ENCODE measurements at regions not wholly inside any gene's neighbourhood (a gene's known extent, or its start where the extent isn't known, plus 50 kb on each side); places are given as distances from the start of the nearest gene placed in this dataset.
"Not testable (repeated sequence)": the region's sequence is repeated elsewhere in the genome, so short reads cannot be mapped to it uniquely, and the experiment has no call there.

- TF ChIP-seq REST (IDR thresholded peaks at IDR 0.05) (no peak), EP300 (IDR thresholded peaks at IDR 0.05) (no peak)
Measured at GRCh38 chr11:97691061-97691460, 1301.2 kb downstream of the JRKL start (continued).

DNA sequence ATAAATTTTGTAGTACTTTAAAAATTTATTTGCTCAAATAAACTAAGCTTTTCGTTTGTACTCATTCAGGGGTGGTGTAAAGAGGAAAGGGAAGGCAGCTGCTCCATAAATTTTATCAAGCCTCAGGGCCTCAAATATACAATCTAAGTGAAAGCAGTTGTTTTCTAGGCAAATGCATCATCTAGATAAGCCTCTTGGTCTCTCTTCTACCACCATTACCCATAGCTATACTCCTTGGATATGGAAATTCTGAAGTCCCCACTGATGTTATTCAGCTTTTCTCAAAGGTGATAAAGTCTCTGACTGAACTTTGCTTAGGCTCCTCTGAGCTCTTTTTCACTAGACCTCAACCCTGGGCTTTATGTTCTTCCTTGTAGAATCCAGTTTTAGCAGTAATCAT is 1313.1 kb downstream of the JRKL start:
- no peak for FAIRE-seq
- CTCF ChIA-PET: no interaction called here
- 0% methylated on average over 1 of the region's 1 CpG for WGBS (ENCODE audit: missing lambda C conversion rate)

DNA sequence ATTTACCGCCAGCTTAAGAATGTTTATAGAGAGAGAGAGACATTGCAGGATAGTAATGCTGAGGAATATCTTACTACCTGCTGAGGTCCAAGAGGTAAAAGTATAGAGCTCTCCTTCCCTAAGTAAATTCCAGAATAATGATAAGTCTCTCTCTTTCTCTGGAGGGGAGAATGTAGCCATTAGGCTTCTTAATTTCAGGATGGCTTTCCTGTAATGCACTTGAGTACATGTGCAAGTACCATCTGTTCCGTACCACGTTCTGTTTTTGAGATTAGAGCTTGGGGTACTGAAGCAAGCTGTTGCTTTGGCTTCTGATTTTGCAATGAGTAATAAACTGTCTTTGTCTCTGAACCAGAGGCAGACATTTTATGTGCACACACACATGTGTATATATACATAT is 1314.0 kb downstream of the JRKL start:
- ATAC-seq (no peak), FAIRE-seq (no peak)
- POLR2A ChIA-PET: no interaction called here

More for the DNA sequence above, 1313.1 kb downstream of the JRKL start:
- ATAC-seq (no peak), DNase-seq (ENCODE audit: low read depth in 1 of 2, low spot score in 1 of 2) (no peak)
- Histone ChIP-seq H3K4me1 (no peaks in the 10 kb centered on the region), H3K4me3 (no peak overlapping the region), H3K9me3 (no peaks in the 10 kb centered on the region), H3K27ac (no peak overlapping the region), H3K4me2 (no peak overlapping the region)
- POLR2A ChIA-PET: no interaction called here
- TF ChIP-seq EHMT2 (IDR thresholded peaks at IDR 0.05; ENCODE audit: low read depth) (no peak), RAD21 (conservative IDR thresholded peaks at IDR 0.05 in 1 of 2, IDR thresholded peaks at IDR 0.05 in 1 of 2) (no peak), SMC3 (IDR thresholded peaks at IDR 0.05) (no peak), GATA3 (IDR thresholded peaks at IDR 0.05; ENCODE audit: borderline replicate concordance) (no peak)

DNA sequence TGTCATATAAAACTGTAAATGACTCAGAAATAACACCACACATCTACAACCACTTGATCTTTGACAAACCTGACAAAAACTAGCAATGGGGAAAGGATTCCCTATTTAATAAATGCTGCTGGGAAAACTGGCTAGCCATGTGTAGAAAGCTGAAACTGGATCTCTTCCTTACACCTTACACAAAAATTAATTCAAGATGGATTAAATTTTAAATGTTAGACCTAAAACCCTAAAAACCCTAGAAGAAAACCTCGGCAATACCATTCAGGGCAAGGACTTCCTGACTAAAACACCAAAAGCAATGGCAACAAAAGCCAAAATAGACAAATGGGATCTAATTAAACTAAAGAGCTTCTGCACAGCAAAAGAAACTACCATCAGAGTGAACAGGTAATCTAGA is 1315.3 kb upstream of the CNTN5 start:
- H3K4me3 ChIP-seq; FAIRE-seq; DNase-seq (ENCODE audit: low read depth in 1 of 2, low spot score in 1 of 2); POLR2A ChIA-PET; H3K27ac ChIP-seq; H3K9me3 ChIP-seq; H3K4me1 ChIP-seq; H3K4me2 ChIP-seq; ATAC-seq: not testable (repeated sequence)
- CTCF ChIA-PET: interaction anchor here (1.4 kb wide), 1 partner anchor 9 kb away, joined by 3 read pairs; no protein-coding TSS in a partner anchor
- 5% methylated on average over 1 of the region's 1 CpG for WGBS (ENCODE audit: missing lambda C conversion rate)

More for the DNA sequence above, 1314.0 kb downstream of the JRKL start:
- Histone ChIP-seq H3K27ac (no peak overlapping the region), H3K4me3 (no peak overlapping the region), H3K4me1 (no peaks in the 10 kb centered on the region), H3K9me3 (no peaks in the 10 kb centered on the region), H3K4me2 (no peak overlapping the region)
- TF ChIP-seq RCOR1 (IDR thresholded peaks at IDR 0.05; ENCODE audit: low read depth, low read length) (no peak), FOSB (CRISPR knock-in tag; IDR thresholded peaks at IDR 0.05) (no peak), EP300 (IDR thresholded peaks at IDR 0.05) (no peak), MAZ (IDR thresholded peaks at IDR 0.05; ENCODE audit: borderline replicate concordance, low read depth, low read length) (no peak), GATA3 (IDR thresholded peaks at IDR 0.05; ENCODE audit: borderline replicate concordance) (no peak), NPAS2 (CRISPR knock-in tag; IDR thresholded peaks at IDR 0.05; ENCODE audit: borderline replicate concordance) (no peak), ZSCAN20 (CRISPR knock-in tag; IDR thresholded peaks at IDR 0.05) (no peak), ZC3H11A (IDR thresholded peaks at IDR 0.05) (no peak), ZNF302 (CRISPR knock-in tag; IDR thresholded peaks at IDR 0.05) (no peak), JUN (IDR thresholded peaks at IDR 0.05) (no peak), KDM1A (IDR thresholded peaks at IDR 0.05; ENCODE audit: low read depth) (no peak), SREBF2 (IDR thresholded peaks at IDR 0.05) (no peak), HEYL (CRISPR knock-in tag; IDR thresholded peaks at IDR 0.05) (no peak), ESRRA (IDR thresholded peaks at IDR 0.05; ENCODE audit: borderline replicate concordance, low read length) (no peak), CBX8 (IDR thresholded peaks at IDR 0.05) (no peak), POLR2AphosphoS2 (conservative IDR thresholded peaks at IDR 0.05; ENCODE audit: low read length) (no peak), BHLHE40 (IDR thresholded peaks at IDR 0.05; ENCODE audit: low read depth, low read length) (no peak)
- TF ChIP-seq, protein P1, sequence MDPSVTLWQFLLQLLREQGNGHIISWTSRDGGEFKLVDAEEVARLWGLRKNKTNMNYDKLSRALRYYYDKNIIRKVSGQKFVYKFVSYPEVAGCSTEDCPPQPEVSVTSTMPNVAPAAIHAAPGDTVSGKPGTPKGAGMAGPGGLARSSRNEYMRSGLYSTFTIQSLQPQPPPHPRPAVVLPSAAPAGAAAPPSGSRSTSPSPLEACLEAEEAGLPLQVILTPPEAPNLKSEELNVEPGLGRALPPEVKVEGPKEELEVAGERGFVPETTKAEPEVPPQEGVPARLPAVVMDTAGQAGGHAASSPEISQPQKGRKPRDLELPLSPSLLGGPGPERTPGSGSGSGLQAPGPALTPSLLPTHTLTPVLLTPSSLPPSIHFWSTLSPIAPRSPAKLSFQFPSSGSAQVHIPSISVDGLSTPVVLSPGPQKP (IDR thresholded peaks at IDR 0.05; ENCODE audit: low read depth, low read length): no peak
- TF ChIP-seq, protein P2, sequence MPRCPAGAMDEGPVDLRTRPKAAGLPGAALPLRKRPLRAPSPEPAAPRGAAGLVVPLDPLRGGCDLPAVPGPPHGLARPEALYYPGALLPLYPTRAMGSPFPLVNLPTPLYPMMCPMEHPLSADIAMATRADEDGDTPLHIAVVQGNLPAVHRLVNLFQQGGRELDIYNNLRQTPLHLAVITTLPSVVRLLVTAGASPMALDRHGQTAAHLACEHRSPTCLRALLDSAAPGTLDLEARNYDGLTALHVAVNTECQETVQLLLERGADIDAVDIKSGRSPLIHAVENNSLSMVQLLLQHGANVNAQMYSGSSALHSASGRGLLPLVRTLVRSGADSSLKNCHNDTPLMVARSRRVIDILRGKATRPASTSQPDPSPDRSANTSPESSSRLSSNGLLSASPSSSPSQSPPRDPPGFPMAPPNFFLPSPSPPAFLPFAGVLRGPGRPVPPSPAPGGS (IDR thresholded peaks at IDR 0.05): no peak
- 30% methylated on average over 3 of the region's 3 CpGs for WGBS (ENCODE audit: missing lambda C conversion rate)
- DNase-seq (ENCODE audit: low read depth in 1 of 2, low spot score in 1 of 2): no peak
- CTCF ChIA-PET: no interaction called here

Data from A549 (cell line).